ENCODE measurements at regions not wholly inside any gene's neighbourhood (a gene's known extent, or its start where the extent isn't known, plus 50 kb on each side); places are given as distances from the start of the nearest gene placed in this dataset.

DNA sequence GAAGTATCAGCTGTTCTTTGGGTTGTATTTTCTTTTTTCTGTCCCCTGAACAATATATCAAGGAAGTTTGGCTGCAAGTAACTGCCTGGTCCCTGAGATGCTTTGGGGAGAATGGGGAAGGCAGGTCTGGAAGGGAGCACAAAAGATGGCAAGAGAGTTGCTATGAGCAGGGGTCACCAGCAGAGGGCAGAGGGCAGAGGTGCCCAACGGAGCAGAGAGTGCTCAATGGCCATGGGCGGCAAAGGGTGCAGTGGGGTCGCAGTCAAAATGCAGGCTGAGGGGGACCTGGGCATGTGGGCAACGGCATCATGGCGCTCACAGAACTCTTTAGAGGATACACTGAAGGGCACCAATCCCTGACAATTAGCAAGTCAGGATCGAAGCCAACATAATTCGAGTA, 107.7 kb upstream of the ATP8B1 start:
- no peak for TF ChIP-seq POLR2A (IDR thresholded peaks at IDR 0.05)
- TF ChIP-seq, protein P1, sequence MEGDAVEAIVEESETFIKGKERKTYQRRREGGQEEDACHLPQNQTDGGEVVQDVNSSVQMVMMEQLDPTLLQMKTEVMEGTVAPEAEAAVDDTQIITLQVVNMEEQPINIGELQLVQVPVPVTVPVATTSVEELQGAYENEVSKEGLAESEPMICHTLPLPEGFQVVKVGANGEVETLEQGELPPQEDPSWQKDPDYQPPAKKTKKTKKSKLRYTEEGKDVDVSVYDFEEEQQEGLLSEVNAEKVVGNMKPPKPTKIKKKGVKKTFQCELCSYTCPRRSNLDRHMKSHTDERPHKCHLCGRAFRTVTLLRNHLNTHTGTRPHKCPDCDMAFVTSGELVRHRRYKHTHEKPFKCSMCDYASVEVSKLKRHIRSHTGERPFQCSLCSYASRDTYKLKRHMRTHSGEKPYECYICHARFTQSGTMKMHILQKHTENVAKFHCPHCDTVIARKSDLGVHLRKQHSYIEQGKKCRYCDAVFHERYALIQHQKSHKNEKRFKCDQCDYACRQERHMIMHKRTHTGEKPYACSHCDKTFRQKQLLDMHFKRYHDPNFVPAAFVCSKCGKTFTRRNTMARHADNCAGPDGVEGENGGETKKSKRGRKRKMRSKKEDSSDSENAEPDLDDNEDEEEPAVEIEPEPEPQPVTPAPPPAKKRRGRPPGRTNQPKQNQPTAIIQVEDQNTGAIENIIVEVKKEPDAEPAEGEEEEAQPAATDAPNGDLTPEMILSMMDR (IDR thresholded peaks at IDR 0.05): no peak
- no peak for TF ChIP-seq POLR2AphosphoS5 (IDR thresholded peaks at IDR 0.05)
- TF ChIP-seq EP300 (IDR thresholded peaks at IDR 0.05): no peak

Measured in sigmoid colon (tissue), 4 donors.